SKM-1 (cell line): ENCODE measurements at regions not wholly inside any gene's neighbourhood (a gene's known extent, or its start where the extent isn't known, plus 50 kb on each side); places are given as distances from the start of the nearest gene placed in this dataset.
A peak's percentile ranks its signal among the peaks of the same experiment; 100 is the strongest.
"Not testable (repeated sequence)": the region's sequence is repeated elsewhere in the genome, so short reads cannot be mapped to it uniquely, and the experiment has no call there.

Source experiments
- DNase-seq: peaks from one replicate; lab custom pipeline; 2025; ENCODE audit not compliant: unreplicated experiment; lab: John Stamatoyannopoulos, UW

DNA sequence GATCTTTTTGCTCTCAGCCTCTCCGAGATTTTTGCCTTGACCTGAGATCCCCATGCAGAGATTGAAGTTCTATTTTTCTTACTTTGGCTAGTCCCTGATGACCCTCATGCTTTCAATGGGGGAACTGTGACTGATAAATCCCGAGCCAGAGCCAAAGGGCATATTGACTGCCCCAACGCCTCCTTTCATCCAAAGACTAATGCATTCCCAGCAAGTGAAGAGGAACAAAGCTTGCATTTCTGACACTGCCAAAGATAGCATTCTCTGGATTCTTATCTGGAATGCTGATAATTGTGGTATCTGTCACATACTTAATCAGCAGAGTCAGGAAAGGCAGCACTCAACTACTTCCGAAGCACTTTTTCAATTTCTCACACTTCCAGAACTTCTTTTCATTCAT, 152.3 kb upstream of the EGLN3 start:
- DNase-seq, result no peak

DNA sequence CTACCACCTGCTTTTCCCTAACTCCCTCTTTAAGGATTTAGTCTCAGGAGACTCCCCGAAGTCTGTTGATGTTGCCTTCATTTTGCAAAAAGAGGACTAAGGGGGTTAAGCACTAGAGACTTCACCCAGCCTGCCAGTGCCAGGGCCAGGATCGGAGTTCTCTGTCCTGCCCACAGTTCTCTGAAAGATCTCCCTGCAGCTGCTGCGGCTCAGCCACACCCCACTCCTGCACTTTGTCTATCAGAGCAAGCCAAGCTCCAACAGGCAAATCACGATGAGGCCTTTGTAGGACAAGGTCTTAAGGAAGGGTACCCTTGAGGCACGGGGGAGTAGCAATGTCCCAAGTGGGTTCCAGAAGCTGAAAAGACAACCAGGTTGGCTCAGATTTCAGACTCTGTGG, 148.8 kb upstream of the EGLN3 start:
- DNase-seq, result no peak

DNA sequence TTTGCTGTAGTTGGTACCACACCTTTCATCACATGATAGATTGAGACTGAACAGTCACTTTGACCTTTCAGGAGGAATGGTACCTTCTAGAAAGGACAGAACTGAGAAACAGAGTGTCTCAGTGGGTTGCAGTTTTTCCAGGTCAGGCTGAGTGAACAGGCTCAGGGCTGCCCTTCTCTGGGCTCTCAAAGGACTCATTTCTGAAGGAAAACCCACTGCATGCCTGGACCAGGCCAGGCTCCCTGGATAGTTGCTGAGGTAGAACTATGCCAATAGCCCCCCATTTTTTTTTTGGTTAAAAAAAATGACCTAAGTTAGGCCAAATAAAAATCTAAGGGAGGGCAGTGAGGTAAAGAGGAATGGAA, 148.1 kb upstream of the EGLN3 start:
- DNase-seq, result no peak

DNA sequence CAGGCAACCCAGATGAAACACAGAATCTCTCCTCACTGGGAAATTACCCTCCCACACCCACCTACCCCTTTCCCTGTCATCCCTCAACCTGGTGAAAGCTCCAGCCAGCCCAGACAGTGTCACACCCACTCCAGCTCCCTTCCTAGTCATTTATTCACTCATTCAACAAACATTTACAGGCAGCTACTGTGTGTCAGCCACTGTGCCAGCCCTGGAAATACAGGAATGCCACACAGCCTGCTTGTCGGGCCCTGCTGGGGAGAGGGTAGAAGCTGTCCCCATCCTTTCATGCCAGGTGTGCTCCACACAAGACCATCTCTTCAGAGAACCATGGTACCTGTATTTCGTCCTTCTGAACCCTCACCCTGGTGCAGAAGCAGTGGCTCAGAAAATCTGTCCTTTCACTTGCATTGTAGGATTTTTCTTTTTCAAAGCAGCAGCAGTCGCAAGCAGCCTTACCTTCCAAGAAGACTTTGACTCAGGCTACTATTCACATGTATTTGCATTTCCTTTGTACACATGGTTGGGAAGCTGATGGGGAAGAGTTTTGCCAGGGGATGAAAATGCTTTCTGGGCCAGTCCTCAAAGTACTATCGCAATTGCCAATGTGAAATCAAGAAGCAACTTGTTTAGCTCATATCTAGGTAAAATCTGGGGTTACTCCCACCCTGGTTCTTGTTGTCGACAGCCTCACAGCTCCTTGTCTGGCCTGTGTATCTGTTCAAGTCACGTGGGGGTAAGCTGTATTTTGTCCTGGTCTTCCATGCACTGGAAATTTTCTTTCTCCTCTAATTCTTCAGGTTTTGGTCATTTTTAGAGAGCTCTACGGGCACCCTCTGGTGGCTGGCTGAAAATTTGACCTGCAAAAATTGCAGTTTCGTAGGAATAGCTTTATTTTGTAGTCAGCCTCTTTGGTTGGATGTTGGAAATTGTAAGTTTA, 147.4 kb upstream of the EGLN3 start:
- DNase-seq, result no peak

DNA sequence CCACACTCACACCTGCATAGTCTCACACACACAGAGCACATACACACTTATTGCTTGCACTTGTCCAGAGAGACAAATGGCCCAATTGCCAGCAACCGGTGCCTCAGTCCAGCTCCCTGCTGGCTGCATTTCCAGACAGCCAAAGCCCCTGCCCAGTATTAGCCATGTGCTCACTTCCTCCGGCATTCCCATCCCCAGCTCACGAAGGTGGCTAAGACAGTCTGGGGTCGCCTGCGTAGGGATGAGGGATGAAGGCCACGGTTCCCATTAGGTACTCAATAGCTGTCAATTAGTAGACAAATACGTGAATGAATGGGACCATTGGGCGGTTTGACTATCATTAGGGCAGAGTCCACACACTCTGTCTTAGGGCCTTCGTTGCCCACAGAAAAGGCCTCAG, 146.8 kb upstream of the EGLN3 start:
- DNase-seq, result no peak

DNA sequence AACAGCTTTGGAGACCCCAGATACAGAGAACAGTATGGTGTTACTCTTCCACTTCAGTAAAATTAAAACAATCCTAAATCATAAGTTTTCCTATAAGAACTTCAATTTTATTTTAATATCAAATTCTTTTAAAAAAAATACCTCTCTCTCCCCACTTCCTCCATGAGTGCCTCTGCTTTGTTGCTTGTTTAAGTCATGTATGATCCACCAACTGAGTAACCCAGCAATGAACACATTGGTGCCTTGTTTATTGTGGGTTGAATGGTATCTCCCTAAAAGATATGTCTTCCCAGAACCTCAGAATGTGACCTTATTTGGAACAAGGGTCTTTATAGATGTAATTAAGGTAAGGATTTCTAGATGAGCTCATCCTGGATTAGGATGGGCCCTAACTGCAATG, 143.5 kb upstream of the EGLN3 start:
- DNase-seq, result no peak

DNA sequence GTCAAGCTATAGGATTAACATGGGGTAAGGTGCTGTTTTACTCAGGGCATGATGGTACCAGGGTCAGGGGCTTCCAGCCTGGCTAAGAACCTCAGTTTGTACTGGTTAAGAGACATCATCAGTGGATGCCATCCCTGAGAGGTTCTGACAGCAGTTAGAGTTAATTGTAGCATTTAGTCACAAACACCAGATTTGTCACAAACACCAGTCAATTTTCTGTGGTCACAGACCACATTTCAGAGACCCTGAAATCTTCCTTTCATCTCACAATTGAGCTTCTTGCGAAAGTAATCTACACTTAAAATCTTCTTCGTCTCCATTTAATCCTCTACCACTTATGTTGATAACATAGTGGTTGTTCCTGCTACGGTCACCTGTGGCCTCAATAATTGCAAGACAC, 143.0 kb upstream of the EGLN3 start:
- DNase-seq, result no peak

DNA sequence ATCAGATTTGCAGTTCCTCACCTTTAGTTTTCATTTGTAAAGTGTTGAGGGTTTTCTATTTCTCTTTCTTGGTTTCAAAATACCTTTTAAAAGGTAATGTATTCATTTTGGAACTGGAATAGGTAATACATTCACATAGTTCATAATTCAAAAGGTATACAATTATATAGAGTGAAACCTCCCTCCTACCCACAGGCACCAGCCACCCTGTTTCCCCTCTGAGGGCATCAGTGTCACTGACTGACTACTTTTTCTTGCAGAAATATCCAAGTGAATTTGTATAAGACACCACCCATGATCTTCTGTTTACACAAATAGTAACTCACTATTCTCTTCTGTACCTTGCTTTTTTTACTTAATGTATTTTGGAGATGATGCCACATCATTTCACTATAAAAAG, 139.6 kb upstream of the EGLN3 start:
- no peak for DNase-seq

DNA sequence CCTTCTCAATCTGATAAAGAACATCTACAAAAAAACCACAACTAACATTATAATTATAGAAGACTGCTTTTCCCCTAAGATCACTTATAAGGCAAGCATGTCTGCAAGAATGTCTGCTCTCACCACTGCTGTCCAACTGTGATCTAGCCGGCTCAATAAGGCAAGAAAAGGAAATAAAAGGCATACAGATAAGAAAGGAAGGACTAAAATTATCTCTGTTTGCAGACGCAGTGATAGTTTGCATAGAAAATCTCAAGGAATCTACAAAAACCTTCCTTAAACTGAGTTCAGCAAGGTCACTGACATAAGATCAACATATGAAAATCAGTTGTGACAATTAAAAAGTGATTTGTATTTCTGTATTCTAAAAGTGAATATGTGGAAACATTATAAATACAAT, 138.0 kb upstream of the EGLN3 start:
- no peak for DNase-seq

DNA sequence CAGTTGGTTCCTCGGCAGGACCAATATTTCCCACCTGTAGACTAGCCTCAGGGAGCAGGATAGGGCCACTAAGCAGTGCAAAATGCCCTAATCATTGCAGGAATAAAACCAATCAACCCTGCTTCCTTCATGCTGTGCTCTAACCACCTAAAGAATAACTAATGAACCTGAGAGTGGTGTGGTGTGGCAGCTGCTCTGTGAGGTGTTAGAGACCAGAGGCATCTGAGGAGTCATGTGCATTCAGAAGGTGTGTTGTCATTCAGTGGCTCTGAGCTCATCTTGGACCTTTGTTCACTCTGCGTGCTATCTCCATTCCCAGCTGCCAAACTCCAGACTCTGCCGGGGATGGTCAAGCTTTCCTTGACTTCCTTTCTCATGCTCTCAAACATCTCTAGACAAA, 136.7 kb upstream of the EGLN3 start:
- no peak for DNase-seq

DNA sequence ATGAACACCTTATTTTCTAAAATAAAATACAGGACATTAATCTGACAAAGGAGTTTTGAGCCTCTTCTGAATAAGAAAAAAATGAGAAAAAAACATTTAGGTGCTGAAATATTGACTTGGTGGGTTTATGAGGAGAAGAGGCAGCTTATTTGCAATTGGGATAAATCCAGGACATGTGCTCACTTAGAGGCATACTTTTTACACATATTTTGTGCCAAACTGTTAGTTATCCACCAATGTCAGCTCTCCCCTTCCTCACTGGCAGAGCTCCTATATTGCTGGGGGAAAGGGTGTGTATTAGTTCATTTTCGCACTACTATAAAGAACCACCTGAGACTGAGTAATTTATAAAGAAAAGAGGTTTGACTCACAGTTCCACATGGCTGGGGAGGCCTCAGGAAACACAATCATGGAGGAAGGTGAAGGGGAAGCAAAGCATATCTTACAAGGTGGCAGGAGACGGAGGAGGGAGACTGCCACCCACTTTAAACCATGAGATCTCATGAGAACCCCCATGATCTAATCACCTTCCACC, 135.4 kb upstream of the EGLN3 start:
- DNase-seq, result no peak

DNA sequence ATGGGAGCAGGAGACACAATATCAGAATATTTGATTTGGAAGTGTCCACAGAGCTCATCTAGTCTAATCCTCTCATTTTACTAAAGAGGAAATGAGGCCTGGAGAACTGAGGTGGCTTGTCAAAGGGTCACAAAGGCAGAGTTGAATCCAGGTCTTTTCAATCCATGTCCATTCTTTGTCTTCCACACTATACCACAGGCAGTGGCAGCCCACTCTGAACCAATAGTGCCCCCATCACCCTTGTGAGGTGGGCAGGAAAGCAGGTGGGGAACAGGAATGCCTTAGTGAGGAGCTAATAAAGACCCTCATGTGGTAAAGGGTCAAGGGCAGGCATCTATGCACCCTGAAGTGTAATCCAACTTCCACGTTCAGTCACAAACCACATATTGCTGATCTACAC, 134.8 kb upstream of the EGLN3 start:
- DNase-seq, result no peak

DNA sequence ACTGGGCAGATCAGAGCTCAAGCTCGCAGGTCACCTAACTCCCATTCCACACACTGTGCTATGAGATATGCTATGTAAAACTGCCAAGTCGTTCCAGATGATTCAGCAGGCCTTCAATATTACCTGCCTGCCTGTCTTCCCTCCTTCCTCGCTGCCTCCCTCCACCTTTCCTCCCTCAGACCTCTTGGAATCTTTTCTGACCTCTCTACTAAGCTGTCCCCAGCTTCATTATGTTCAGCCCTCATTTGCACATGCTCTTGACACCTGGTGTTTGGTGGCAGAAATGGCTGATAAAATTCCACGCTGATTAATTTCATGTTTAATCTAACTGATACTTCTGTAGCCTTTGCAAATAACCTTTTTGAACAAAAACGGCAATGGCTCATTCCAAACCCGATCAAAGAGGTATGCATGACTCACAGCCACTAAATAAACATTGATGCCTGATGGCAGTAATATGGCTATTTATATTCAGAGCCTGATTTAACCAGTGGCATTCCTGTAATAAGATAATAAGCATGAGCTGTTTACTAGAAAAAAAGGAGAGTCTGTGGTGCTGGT, 130.8 kb upstream of the EGLN3 start:
- DNase-seq, result no peak

DNA sequence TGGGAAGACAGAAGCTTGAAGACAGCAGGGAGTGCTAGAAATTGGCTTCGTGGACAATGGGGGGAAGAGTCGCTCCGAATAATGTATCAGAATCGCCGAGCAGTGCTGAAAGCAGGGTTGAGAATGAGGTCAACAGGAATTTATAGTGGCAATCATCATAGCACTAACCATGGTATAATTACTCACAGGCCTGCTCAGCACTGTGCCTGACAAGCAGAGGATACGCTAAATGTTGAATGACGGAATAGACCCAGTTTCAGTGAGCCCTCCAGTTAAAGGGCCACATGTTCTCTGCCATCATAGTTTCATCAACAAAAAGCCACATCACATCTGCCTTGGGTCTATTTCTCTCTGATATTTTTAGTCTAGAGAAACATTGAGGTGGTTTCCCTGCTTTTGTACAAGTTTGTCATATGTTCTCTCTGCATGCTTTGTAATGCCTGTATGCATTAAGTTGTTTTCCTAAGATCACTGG, 130.3 kb upstream of the EGLN3 start:
- no peak for DNase-seq

DNA sequence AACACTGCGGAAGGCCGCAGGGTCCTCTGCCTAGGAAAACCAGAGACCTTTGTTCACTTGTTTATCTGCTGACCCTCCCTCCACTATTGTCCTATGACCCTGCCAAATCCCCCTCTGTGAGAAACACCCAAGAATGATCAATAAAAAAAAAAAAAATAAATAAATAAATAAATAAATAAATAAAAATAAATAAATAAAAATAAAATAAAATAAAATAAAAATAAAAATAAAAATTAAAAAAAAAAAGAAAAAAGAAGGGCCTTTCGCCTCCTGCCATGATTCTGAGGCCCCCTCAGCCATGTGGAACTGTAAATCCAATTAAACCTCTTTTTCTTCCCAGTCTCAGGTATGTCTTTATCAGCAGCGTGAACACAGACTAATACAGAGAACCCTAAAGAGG, 128.8 kb upstream of the EGLN3 start:
- not testable (repeated sequence) for DNase-seq

DNA sequence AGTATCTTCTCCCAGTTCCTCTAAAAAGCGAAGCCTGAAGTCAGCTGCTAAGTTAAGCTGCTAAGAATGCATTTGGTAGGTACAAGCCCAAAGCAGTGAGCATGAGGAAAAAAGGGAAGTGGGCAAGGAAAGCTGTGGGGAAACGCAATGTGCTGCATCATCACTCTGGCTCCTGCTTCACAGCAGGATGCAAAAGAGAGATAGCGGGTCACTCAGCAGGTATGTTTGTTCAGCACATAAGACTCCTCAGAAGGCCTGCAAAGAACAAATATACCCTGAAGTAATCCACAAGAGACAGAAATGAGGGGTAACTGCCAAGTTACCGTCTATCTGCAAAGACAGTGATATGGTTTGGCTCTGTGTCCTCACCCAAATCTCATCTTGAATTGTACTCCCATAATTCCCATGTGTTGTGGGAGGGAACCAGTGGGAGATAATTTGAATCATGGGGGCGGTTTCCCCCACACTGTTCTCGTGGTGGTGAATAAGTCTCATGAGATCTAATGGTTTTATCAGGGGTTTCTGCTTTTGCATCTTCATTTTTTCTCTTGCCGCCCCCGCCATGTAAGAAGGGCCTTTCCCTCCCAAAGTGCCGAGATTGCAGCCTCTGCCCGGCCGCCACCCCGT, 127.4 kb upstream of the EGLN3 start:
- peak; percentile 45 for DNase-seq

DNA sequence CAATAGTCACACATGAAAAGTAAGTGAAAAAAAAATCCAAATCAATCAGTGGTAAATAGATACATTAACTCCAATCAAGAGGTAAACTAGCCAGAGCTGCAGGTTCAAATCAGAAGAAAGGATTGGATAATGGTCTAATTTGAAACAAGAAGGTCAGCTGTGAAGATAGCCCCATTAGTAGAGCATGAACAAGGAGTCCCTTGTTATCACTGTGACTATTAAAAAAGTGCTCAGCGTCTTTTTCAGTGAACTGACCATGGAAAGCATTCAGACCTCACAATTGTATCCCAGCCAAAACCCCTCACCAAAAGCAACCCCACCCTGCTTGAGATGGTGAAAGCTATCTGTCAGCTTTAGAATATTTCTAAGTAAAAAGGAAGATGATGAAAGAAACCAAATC, 125.0 kb upstream of the EGLN3 start:
- DNase-seq, result no peak

DNA sequence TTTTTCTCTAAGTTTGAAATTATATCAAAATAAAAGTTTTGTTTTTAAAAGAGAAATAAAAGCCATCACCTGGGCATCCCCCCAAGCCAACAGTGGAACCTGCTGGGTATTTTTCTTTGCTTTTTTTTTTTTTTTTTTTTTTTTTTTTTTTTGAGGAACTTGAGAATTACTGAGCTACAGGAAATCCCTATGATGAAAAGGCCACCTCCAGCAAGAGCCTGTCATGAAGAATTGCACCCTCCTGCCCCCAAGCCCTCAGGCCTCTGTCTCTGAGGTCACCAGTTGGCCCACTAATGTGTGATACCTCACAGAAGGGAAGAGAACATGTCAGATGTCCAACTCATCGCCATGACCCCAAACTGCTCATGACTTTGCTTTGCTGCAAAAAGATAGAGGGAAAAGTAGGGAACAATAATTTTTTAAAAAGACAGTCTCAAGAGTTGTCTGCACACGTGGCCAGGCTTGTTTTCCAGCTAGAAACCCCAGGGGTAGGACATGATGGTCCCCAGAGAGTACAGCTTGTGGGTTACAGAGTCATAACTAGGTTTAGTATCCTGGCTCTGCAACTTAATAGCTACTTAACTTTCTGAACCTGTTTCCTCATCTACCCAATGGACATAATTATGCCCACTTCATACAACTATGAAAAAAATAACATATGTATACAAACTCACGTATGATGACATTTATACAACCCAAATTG, 124.3 kb upstream of the EGLN3 start:
- DNase-seq, result peak; percentile 1

DNA sequence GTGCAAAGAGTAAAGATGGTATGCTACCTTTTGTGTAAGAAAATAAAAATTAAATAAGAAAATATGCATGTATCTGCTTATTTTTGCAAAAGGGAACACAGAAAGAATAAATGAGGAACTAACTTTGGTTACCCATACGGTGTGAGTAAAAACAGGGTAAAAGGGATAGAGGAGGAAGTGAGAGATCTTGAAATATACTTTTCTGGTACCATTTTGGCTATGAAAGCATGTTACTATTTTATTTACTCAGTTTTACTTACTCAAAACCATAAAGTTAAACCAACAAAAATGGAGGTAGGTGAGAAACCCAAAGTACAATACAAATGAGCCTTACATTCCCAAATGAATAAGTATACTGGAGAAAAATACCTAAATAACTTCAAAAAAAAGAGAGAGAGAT, 122.0 kb upstream of the EGLN3 start:
- DNase-seq, result no peak

DNA sequence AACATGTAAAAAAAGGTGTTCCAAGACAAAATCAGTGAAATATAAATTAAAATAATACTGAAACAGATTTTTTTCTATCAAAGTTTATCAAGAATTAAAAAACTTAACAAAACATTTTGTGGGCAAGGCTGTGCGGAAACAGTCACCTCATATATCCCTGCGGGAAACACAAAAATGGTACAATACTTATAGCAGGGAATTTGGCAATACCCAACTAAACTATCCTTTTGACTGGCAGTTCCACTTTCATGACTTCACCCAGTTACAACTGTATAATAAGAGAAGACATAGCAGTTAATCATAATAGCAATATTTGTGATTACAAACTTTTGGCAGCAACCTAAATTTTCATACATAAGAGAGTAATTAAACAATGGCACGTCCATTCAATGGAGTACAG, 121.5 kb upstream of the EGLN3 start:
- DNase-seq, result no peak

DNA sequence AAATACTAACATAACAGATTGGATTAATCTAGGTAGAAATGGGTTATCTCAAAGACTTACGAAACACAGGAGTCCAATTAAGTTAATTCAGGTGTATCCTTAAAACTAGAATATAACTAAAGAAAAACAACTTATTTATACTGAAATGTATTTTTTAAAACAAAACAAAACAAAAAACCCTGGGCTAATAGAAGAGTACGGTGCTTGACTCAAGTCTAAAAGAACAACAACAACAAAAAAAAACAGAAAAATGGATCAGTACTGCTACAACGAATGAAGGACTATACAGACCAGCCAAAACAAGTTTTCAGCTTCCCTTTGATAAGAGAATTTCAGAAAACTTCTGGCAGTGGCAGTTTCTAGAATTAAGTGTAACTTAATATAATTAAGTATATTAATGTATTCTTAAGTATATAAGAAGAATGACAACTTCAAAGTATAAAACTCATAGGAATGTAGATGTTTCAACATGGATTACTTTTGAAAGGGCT, 120.1 kb upstream of the EGLN3 start:
- no peak for DNase-seq
